WTC11 (cell line): ENCODE measurements at regions not wholly inside any gene's neighbourhood (a gene's known extent, or its start where the extent isn't known, plus 50 kb on each side); places are given as distances from the start of the nearest gene placed in this dataset.

Source experiments
- ATAC-seq: fragments of 200-7000 bp; cut with Tn5 transposase; 2 replicates; pipeline ENCODE4 v1.10.0; 2021; ENCODE audit warnings: mild to moderate bottlenecking, moderate library complexity
- CTCF ChIA-PET: fragments of 300-600 bp; sonication (Branson Sonifier 250); formaldehyde crosslinking; loops from one replicate; lab custom pipeline; 2021; ENCODE audit warnings: antibody characterized with exemption; lab: Charles Lee
- POLR2A ChIA-PET: fragments of 350-600 bp; sonication (Branson Sonifier 250); formaldehyde crosslinking; loops from one replicate; lab custom pipeline; 2021; ENCODE audit warnings: antibody characterized with exemption; lab: Charles Lee
- DNase-seq: peaks from one replicate; pipeline ENCODE4 v3.0.0; 2021; ENCODE audit warnings: low spot score
- H3K27ac Mint-ChIP-seq: 2 replicates; pipeline ENCODE4 v1.8.0; 2021; ENCODE audit warnings: mixed read lengths
- H3K27me3 Mint-ChIP-seq: 2 replicates; pipeline ENCODE4 v1.8.0; 2021; ENCODE audit warnings: low read depth, mild to moderate bottlenecking, moderate library complexity, mixed read lengths
- H3K36me3 Mint-ChIP-seq: 2 replicates; pipeline ENCODE4 v1.8.0; 2021; ENCODE audit warnings: mixed read lengths
- H3K4me1 Mint-ChIP-seq: 2 replicates; pipeline ENCODE4 v1.8.0; 2022; ENCODE audit warnings: mixed read lengths
- H3K4me3 Mint-ChIP-seq: 2 replicates; pipeline ENCODE4 v1.8.0; 2021; ENCODE audit warnings: mild to moderate bottlenecking, moderate library complexity, mixed read lengths
- H3K9me3 Mint-ChIP-seq: 2 replicates; pipeline ENCODE4 v1.8.0; 2021; ENCODE audit warnings: mixed read lengths
- AFF4 ChIP-seq: sonication (generic); formaldehyde crosslinking; IDR thresholded peaks from 2 replicates; pipeline ENCODE4 v1.8.1; 2023; ENCODE audit warnings: mild to moderate bottlenecking, missing genetic modification reagents, borderline replicate concordance
- ATF2 ChIP-seq: sonication (generic); formaldehyde crosslinking; IDR thresholded peaks from 2 replicates; pipeline ENCODE4 v1.8.1; 2022; ENCODE audit warnings: low read depth, missing genetic modification reagents, borderline replicate concordance
- E2F5 ChIP-seq: sonication (generic); formaldehyde crosslinking; IDR thresholded peaks from 2 replicates; pipeline ENCODE4 v1.8.1; 2022; ENCODE audit warnings: mild to moderate bottlenecking, moderate library complexity, missing genetic modification reagents
- ESRRA ChIP-seq: sonication (generic); formaldehyde crosslinking; IDR thresholded peaks from 2 replicates; pipeline ENCODE4 v1.8.1; 2022; ENCODE audit warnings: mild to moderate bottlenecking, missing genetic modification reagents, borderline replicate concordance
- FOXJ3 ChIP-seq: sonication (generic); formaldehyde crosslinking; IDR thresholded peaks from 2 replicates; pipeline ENCODE4 v1.9.0; 2021; ENCODE audit warnings: missing genetic modification reagents, mild to moderate bottlenecking, borderline replicate concordance
- GABPB1 ChIP-seq: sonication (generic); formaldehyde crosslinking; IDR thresholded peaks from 2 replicates; pipeline ENCODE4 v1.8.1; 2023; ENCODE audit warnings: mild to moderate bottlenecking, missing genetic modification reagents
- SP1 ChIP-seq: sonication (generic); formaldehyde crosslinking; conservative IDR thresholded peaks from 2 replicates; pipeline ENCODE4 v1.8.1; 2022; ENCODE audit warnings: missing genetic modification reagents
- TCF7 ChIP-seq: sonication (generic); formaldehyde crosslinking; IDR thresholded peaks from 2 replicates; pipeline ENCODE4 v1.8.0; 2022; ENCODE audit warnings: mild to moderate bottlenecking, low read depth, missing genetic modification reagents, moderate library complexity
- USF2 ChIP-seq: sonication (generic); formaldehyde crosslinking; IDR thresholded peaks from 2 replicates; pipeline ENCODE4 v1.8.1; 2023; ENCODE audit warnings: mild to moderate bottlenecking, missing genetic modification reagents, moderate library complexity
- ZBTB43 ChIP-seq: sonication (generic); formaldehyde crosslinking; IDR thresholded peaks from 2 replicates; pipeline ENCODE4 v1.8.1; 2023; ENCODE audit warnings: mild to moderate bottlenecking, missing genetic modification reagents
- ZNF121 ChIP-seq: sonication (generic); formaldehyde crosslinking; IDR thresholded peaks from 2 replicates; pipeline ENCODE4 v1.8.0; 2023; ENCODE audit warnings: missing genetic modification reagents
- TF ChIP-seq, protein P1 (sequence below): fragments of 250-450 bp; sonication (Bioruptor Pico); IDR thresholded peaks from 2 replicates; pipeline ENCODE4 v1.9.0; 2021; ENCODE audit warnings: mild to moderate bottlenecking, borderline replicate concordance
- TF ChIP-seq, protein P2 (sequence below): sonication (generic); formaldehyde crosslinking; IDR thresholded peaks from 2 replicates; pipeline ENCODE4 v1.8.0; 2023; ENCODE audit warnings: mild to moderate bottlenecking, missing genetic modification reagents

GRCh38 chr3:24915639-24916038 is 421.0 kb upstream of the THRB start (continued):
- no peak for TF ChIP-seq AFF4 (CRISPR knock-in tag)
- TF ChIP-seq ZNF121, result no peak
- TF ChIP-seq, all 79 proteins: peak for 0

DNA sequence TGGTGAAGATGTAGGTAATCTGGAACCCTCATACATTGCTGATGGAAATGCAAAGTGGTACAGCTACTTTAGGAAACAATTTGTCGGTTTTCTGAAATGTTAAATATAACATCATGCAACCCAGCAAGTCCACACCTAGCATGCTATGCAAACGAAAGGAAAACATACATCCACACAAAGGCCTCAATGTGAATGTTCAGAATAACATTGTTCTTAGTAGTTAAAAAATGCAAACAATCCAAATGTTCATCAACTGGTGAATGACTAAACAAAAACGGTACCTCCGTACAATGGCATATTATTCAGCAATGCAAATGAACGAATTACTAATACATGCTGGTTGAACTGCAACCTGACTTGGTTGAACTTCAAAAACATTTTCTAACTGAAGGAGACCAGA is 423.3 kb upstream of the THRB start:
- peaks cover 4% of the 10 kb centered on the region; the same call in 1 of the 2 replicates for H3K9me3 Mint-ChIP-seq
- no peak for DNase-seq
- H3K4me3 Mint-ChIP-seq, result no peak overlapping the region
- no peak overlapping the region for H3K27ac Mint-ChIP-seq
- ChIA-PET CTCF (no interaction called here), POLR2A (no interaction called here)
- no peak for ATAC-seq
- peaks cover 3% of the 10 kb centered on the region for H3K4me1 Mint-ChIP-seq
- H3K36me3 Mint-ChIP-seq, result no peaks in the 10 kb centered on the region
- TF ChIP-seq TCF7 (CRISPR knock-in tag) (no peak), ESRRA (CRISPR knock-in tag) (no peak), GABPB1 (CRISPR knock-in tag) (no peak), ZBTB43 (CRISPR knock-in tag) (no peak), E2F5 (CRISPR knock-in tag) (no peak), SP1 (CRISPR knock-in tag) (no peak), ATF2 (no peak), FOXJ3 (no peak), USF2 (CRISPR knock-in tag) (no peak)
- TF ChIP-seq, protein P1, sequence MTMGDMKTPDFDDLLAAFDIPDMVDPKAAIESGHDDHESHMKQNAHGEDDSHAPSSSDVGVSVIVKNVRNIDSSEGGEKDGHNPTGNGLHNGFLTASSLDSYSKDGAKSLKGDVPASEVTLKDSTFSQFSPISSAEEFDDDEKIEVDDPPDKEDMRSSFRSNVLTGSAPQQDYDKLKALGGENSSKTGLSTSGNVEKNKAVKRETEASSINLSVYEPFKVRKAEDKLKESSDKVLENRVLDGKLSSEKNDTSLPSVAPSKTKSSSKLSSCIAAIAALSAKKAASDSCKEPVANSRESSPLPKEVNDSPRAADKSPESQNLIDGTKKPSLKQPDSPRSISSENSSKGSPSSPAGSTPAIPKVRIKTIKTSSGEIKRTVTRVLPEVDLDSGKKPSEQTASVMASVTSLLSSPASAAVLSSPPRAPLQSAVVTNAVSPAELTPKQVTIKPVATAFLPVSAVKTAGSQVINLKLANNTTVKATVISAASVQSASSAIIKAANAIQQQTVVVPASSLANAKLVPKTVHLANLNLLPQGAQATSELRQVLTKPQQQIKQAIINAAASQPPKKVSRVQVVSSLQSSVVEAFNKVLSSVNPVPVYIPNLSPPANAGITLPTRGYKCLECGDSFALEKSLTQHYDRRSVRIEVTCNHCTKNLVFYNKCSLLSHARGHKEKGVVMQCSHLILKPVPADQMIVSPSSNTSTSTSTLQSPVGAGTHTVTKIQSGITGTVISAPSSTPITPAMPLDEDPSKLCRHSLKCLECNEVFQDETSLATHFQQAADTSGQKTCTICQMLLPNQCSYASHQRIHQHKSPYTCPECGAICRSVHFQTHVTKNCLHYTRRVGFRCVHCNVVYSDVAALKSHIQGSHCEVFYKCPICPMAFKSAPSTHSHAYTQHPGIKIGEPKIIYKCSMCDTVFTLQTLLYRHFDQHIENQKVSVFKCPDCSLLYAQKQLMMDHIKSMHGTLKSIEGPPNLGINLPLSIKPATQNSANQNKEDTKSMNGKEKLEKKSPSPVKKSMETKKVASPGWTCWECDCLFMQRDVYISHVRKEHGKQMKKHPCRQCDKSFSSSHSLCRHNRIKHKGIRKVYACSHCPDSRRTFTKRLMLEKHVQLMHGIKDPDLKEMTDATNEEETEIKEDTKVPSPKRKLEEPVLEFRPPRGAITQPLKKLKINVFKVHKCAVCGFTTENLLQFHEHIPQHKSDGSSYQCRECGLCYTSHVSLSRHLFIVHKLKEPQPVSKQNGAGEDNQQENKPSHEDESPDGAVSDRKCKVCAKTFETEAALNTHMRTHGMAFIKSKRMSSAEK (CRISPR knock-in tag), result no peak
- TF ChIP-seq, protein P2, sequence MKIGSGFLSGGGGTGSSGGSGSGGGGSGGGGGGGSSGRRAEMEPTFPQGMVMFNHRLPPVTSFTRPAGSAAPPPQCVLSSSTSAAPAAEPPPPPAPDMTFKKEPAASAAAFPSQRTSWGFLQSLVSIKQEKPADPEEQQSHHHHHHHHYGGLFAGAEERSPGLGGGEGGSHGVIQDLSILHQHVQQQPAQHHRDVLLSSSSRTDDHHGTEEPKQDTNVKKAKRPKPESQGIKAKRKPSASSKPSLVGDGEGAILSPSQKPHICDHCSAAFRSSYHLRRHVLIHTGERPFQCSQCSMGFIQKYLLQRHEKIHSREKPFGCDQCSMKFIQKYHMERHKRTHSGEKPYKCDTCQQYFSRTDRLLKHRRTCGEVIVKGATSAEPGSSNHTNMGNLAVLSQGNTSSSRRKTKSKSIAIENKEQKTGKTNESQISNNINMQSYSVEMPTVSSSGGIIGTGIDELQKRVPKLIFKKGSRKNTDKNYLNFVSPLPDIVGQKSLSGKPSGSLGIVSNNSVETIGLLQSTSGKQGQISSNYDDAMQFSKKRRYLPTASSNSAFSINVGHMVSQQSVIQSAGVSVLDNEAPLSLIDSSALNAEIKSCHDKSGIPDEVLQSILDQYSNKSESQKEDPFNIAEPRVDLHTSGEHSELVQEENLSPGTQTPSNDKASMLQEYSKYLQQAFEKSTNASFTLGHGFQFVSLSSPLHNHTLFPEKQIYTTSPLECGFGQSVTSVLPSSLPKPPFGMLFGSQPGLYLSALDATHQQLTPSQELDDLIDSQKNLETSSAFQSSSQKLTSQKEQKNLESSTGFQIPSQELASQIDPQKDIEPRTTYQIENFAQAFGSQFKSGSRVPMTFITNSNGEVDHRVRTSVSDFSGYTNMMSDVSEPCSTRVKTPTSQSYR (CRISPR knock-in tag), result no peak
- H3K27me3 Mint-ChIP-seq, result peaks cover 4% of the 10 kb centered on the region
